GM12878 (cell line): ENCODE measurements at regions not wholly inside any gene's neighbourhood (a gene's known extent, or its start where the extent isn't known, plus 50 kb on each side); places are given as distances from the start of the nearest gene placed in this dataset.

Experiments
- ATAC-seq: fragments of 200-7000 bp; cut with Tn5 transposase; 3 replicates; pipeline ENCODE4 v1.9.1; 2020; ENCODE audit warnings: mild to moderate bottlenecking, moderate library complexity
- BruUV-seq: library from RNA; stranded (reverse); fragments of 400-500 nt; replicated peaks from 2 replicates; lab custom pipeline; 2021; lab: Mats Ljungman, UMichigan
- CTCF ChIA-PET: fragments of 300-600 bp; sonication (Branson Sonifier 250); formaldehyde crosslinking; extraction: SDS; loops from one replicate; lab custom pipeline; 2021; ENCODE audit warnings: inconsistent platforms; lab: Yijun Ruan, JAX
- POLR2A ChIA-PET: fragments of 350-600 bp; formaldehyde crosslinking; extraction: SDS; loops from one replicate; lab custom pipeline; 2021; ENCODE audit warnings: inconsistent platforms; lab: Charles Lee
- RAD21 ChIA-PET: fragments of 300-600 bp; sonication (Branson Sonifier 250); formaldehyde crosslinking; loops from one replicate; lab custom pipeline; 2023; ENCODE audit warnings: antibody characterized with exemption; ENCODE audit not compliant: unreplicated experiment; lab: Charles Lee
- SMC1A ChIA-PET: fragments of 300-600 bp; sonication (Branson Sonifier 250); formaldehyde crosslinking; loops from one replicate; lab custom pipeline; 2023; ENCODE audit not compliant: unreplicated experiment, uncharacterized antibody; lab: Charles Lee
- DNase-seq: peaks from one replicate; pipeline ENCODE4 v3.0.0-alpha.2; 2011; ENCODE audit warnings: low read depth, low spot score
- FAIRE-seq: peaks from 3 replicates; lab custom pipeline; 2011; peaks lifted over from hg19 to GRCh38; lab: Jason Lieb, UNC
- H2AFZ ChIP-seq: 2 replicates; pipeline ENCODE4 v1.6.0; 2011; ENCODE audit warnings: low read depth, low read length, control low read depth; ENCODE audit not compliant: control insufficient read depth
- H3K27ac ChIP-seq: 2 replicates; pipeline ENCODE4 v1.5.1; 2011; ENCODE audit warnings: control low read depth; ENCODE audit not compliant: control insufficient read depth, insufficient read depth
- H3K27me3 ChIP-seq, 2 experiments: replicated peaks in 1 of 2; 2 replicates each; pipeline versions ENCODE4 v1.6.0 to v1.6.1; 2011; ENCODE audit warnings: low read length in 1 of 2; ENCODE audit not compliant: control insufficient read depth in 2 of 2, insufficient read depth in 2 of 2
- H3K36me3 ChIP-seq, 2 experiments: 2 replicates each; pipeline ENCODE4 v1.5.1; 2011; ENCODE audit warnings: low read length in 1 of 2; ENCODE audit not compliant: control insufficient read depth in 2 of 2, insufficient read depth in 2 of 2
- H3K4me1 ChIP-seq: 2 replicates; pipeline ENCODE4 v1.6.1; 2011; ENCODE audit warnings: mild to moderate bottlenecking, low read length, moderate library complexity, mixed read lengths; ENCODE audit not compliant: control insufficient read depth, insufficient read depth
- H3K4me2 ChIP-seq: 2 replicates; pipeline ENCODE4 v1.6.0; 2011; ENCODE audit warnings: control low read depth; ENCODE audit not compliant: control insufficient read depth, insufficient read depth
- H3K4me3 ChIP-seq: fragments of 200-600 bp; sonication (generic); 2 replicates; pipeline ENCODE4 v1.5.1; 2016
- H3K79me2 ChIP-seq: 2 replicates; pipeline ENCODE4 v1.6.0; 2011; ENCODE audit warnings: low read length; ENCODE audit not compliant: control insufficient read depth, insufficient read depth
- H3K9ac ChIP-seq: 2 replicates; pipeline ENCODE4 v1.8.0; 2011; ENCODE audit warnings: low read length, control low read depth, mixed read lengths; ENCODE audit not compliant: control insufficient read depth, insufficient read depth
- H3K9me3 ChIP-seq: replicated peaks from 3 replicates; pipeline ENCODE4 v1.5.1; 2011; ENCODE audit warnings: mild to moderate bottlenecking, low read length; ENCODE audit not compliant: control insufficient read depth, insufficient read depth
- H4K20me1 ChIP-seq: 2 replicates; pipeline ENCODE4 v1.6.0; 2011; ENCODE audit not compliant: control insufficient read depth, insufficient read depth
- ASH2L ChIP-seq: fragments of 300-600, 200-600 bp; sonication (generic); IDR thresholded peaks from 2 replicates; pipeline ENCODE4 v1.6.1; 2017; ENCODE audit warnings: low read depth, mild to moderate bottlenecking, borderline replicate concordance
- CHD4 ChIP-seq: fragments of 200-600 bp; sonication (generic); IDR thresholded peaks from 2 replicates; pipeline ENCODE4 v1.6.1; 2016; ENCODE audit warnings: mild to moderate bottlenecking
- KLF5 ChIP-seq: fragments of 450-650 bp; IDR thresholded peaks from 2 replicates; pipeline ENCODE4 v1.6.1; 2014; ENCODE audit warnings: mild to moderate bottlenecking; ENCODE audit not compliant: partially characterized antibody
- NBN ChIP-seq: fragments of 450-650 bp; IDR thresholded peaks from 2 replicates; pipeline ENCODE4 v1.6.1; 2016
- NFXL1 ChIP-seq: fragments of 450-650 bp; IDR thresholded peaks from 2 replicates; pipeline ENCODE4 v1.6.1; 2017; ENCODE audit warnings: antibody characterized with exemption, mild to moderate bottlenecking, borderline replicate concordance
- PBX3 ChIP-seq: IDR thresholded peaks from 2 replicates; pipeline ENCODE4 v1.6.1; 2011; ENCODE audit warnings: mild to moderate bottlenecking, low read depth, low read length, moderate library complexity; ENCODE audit not compliant: insufficient replicate concordance
- SIX5 ChIP-seq: IDR thresholded peaks from 2 replicates; pipeline ENCODE4 v1.6.1; 2011; ENCODE audit warnings: mild to moderate bottlenecking, low read depth, low read length, moderate library complexity; ENCODE audit not compliant: severe bottlenecking
- ZNF622 ChIP-seq: fragments of 450-650 bp; IDR thresholded peaks from 2 replicates; pipeline ENCODE4 v1.6.1; 2017; ENCODE audit warnings: mild to moderate bottlenecking, inconsistent platforms
- ZZZ3 ChIP-seq: IDR thresholded peaks from 2 replicates; pipeline ENCODE4 v1.6.1; 2011; ENCODE audit warnings: low read depth; ENCODE audit not compliant: control insufficient read depth, insufficient read length
- WGBS: methylation state at CpG from one replicate; pipeline ENCODE4 v1.1.6; 2016; ENCODE audit warnings: low lambda C conversion rate; ENCODE audit not compliant: insufficient replicate concordance, insufficient coverage; ENCODE audit errors: missing lambda C conversion rate; 5-methylcytosine and 5-hydroxymethylcytosine counted together
- in situ Hi-C: fragments of 300-500 bp; cut with MboI; formaldehyde crosslinking; loops from 9 replicates; pipeline ENCODE4 v1.14.3; 2018; ENCODE audit warnings: mixed read lengths
- intact Hi-C: fragments of 100-400 bp; cut with micrococcal nuclease; formaldehyde crosslinking; loops from one replicate; pipeline ENCODE4 v1.14.2; 2022; ENCODE audit not compliant: unreplicated experiment
- TF ChIP-seq, protein P1 (sequence below): IDR thresholded peaks from 2 replicates; pipeline ENCODE4 v1.6.1; 2012; ENCODE audit warnings: improper control_type of control experiment, low read depth, low read length; ENCODE audit not compliant: insufficient replicate concordance

DNA sequence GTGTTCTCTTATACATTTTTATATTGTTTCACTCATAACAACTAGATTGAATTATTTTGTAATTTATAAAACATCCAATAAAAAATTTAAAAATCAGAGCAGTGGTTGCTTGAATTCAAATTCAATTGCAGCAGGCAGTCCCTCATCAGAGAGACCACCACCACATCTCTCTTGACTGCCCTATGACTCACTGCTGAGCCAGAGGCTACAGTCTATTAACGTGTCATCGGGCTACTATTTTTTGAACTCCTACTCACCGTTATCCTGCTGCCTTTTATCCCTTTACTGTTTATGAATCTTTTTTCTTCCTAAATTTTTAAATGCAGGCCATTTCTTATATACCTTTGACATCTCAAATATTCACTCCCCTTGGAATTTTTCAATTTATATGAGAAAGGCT is 144.7 kb downstream of the BARHL2 start:
- CTCF ChIA-PET = interaction anchor here (0.8 to 2.2 kb wide), 3 partner anchors 9 to 149 kb away, joined by 7 to 10 read pairs (median 8); no protein-coding TSS in a partner anchor
- POLR2A ChIA-PET = interaction anchor here (1.0 kb wide), 1 partner anchor 62 kb away, joined by 3 read pairs; no protein-coding TSS in a partner anchor
- no peaks in the 10 kb centered on the region for H3K27me3 ChIP-seq
- RAD21 ChIA-PET = interaction anchor here (0.7 to 2.5 kb wide), 4 partner anchors 8 to 149 kb away, joined by 3 to 17 read pairs (median 4); no protein-coding TSS in a partner anchor
- no peak overlapping the region for H3K9ac ChIP-seq
- WGBS = 20% methylated on average over 3 of the region's 3 CpGs
- H3K9me3 ChIP-seq = no peaks in the 10 kb centered on the region
- no peak for ATAC-seq
- in situ Hi-C loops (loop anchor here (10.0 kb wide), 1 partner anchor 392 kb away; no protein-coding TSS in a partner anchor), intact Hi-C loops (loop anchor here (10.0 kb wide), 2 partner anchors 392 to 448 kb away; no protein-coding TSS in a partner anchor)
- H2AFZ ChIP-seq = no peak overlapping the region
- no peaks in the 10 kb centered on the region for H3K36me3 ChIP-seq
- TF ChIP-seq CHD4 = no peak
- H4K20me1 ChIP-seq = no peaks in the 10 kb centered on the region
- no peaks in the 10 kb centered on the region for H3K4me1 ChIP-seq
- no peaks in the 10 kb centered on the region for H3K79me2 ChIP-seq
- SMC1A ChIA-PET = interaction anchor here (0.5 to 2.6 kb wide), 4 partner anchors 38 to 418 kb away, joined by 3 to 18 read pairs (median 4); no protein-coding TSS in a partner anchor
- no peak for FAIRE-seq
- H3K4me3 ChIP-seq = no peak overlapping the region
- no peak overlapping the region for H3K4me2 ChIP-seq
- DNase-seq = no peak
- no TSS peak for BruUV-seq
- H3K27ac ChIP-seq = no peak overlapping the region

- Histone ChIP-seq H3K4me1 (no peaks in the 10 kb centered on the region), H3K79me2 (no peaks in the 10 kb centered on the region), H3K27me3 (no peaks in the 10 kb centered on the region), H3K4me3 (no peak overlapping the region), H3K36me3 (no peaks in the 10 kb centered on the region), H4K20me1 (no peaks in the 10 kb centered on the region), H2AFZ (no peak overlapping the region), H3K27ac (no peak overlapping the region), H3K9me3 (no peaks in the 10 kb centered on the region), H3K4me2 (no peak overlapping the region), H3K9ac (no peak overlapping the region)
- ChIA-PET POLR2A (interaction anchor here (0.6 kb wide), 1 partner anchor 13 kb away, joined by 4 read pairs; no protein-coding TSS in a partner anchor), RAD21 (interaction anchor here (0.7 to 2.3 kb wide), 4 partner anchors 10 to 93 kb away, joined by 3 to 8 read pairs (median 8); no protein-coding TSS in a partner anchor), CTCF (interaction anchor here (0.6 to 5.9 kb wide), 6 partner anchors 12 to 435 kb away, joined by 3 to 67 read pairs (median 6); no protein-coding TSS in a partner anchor), SMC1A (interaction anchor here (0.7 to 2.9 kb wide), 6 partner anchors 10 to 288 kb away, joined by 3 to 15 read pairs (median 6); no protein-coding TSS in a partner anchor)
- BruUV-seq = no TSS peak
- no peak for ATAC-seq
- DNase-seq = no peak
- WGBS = 63% methylated on average over 2 of the region's 2 CpGs
- intact Hi-C loops (no loop called here), in situ Hi-C loops (no loop called here)
- no peak for FAIRE-seq
- TF ChIP-seq NFXL1 = no peak
- no peak for TF ChIP-seq KLF5
- TF ChIP-seq, protein P1, sequence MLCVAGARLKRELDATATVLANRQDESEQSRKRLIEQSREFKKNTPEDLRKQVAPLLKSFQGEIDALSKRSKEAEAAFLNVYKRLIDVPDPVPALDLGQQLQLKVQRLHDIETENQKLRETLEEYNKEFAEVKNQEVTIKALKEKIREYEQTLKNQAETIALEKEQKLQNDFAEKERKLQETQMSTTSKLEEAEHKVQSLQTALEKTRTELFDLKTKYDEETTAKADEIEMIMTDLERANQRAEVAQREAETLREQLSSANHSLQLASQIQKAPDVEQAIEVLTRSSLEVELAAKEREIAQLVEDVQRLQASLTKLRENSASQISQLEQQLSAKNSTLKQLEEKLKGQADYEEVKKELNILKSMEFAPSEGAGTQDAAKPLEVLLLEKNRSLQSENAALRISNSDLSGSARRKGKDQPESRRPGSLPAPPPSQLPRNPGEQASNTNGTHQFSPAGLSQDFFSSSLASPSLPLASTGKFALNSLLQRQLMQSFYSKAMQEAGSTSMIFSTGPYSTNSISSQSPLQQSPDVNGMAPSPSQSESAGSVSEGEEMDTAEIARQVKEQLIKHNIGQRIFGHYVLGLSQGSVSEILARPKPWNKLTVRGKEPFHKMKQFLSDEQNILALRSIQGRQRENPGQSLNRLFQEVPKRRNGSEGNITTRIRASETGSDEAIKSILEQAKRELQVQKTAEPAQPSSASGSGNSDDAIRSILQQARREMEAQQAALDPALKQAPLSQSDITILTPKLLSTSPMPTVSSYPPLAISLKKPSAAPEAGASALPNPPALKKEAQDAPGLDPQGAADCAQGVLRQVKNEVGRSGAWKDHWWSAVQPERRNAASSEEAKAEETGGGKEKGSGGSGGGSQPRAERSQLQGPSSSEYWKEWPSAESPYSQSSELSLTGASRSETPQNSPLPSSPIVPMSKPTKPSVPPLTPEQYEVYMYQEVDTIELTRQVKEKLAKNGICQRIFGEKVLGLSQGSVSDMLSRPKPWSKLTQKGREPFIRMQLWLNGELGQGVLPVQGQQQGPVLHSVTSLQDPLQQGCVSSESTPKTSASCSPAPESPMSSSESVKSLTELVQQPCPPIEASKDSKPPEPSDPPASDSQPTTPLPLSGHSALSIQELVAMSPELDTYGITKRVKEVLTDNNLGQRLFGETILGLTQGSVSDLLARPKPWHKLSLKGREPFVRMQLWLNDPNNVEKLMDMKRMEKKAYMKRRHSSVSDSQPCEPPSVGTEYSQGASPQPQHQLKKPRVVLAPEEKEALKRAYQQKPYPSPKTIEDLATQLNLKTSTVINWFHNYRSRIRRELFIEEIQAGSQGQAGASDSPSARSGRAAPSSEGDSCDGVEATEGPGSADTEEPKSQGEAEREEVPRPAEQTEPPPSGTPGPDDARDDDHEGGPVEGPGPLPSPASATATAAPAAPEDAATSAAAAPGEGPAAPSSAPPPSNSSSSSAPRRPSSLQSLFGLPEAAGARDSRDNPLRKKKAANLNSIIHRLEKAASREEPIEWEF = no peak
- TF ChIP-seq NBN = no peak
- no peak for TF ChIP-seq ASH2L
- no peak for TF ChIP-seq ZZZ3
- no peak for TF ChIP-seq ZNF622
- no peak for TF ChIP-seq SIX5
- no peak for TF ChIP-seq PBX3
These were observed 148.7 kb downstream of the BARHL2 start for GRCh38 chr1:90568436-90568835.
